SK-N-SH (cell line): ENCODE measurements at regions not wholly inside any gene's neighbourhood (a gene's known extent, or its start where the extent isn't known, plus 50 kb on each side); places are given as distances from the start of the nearest gene placed in this dataset.

Experiments
- CTCF ChIA-PET: fragments of 300-600, 350-600 bp; formaldehyde crosslinking; extraction: SDS; loops from one replicate; lab custom pipeline; 2021; lab: Yijun Ruan, JAX
- POLR2A ChIA-PET: fragments of 350-600 bp; sonication (Branson Sonifier 250); formaldehyde crosslinking; extraction: SDS; loops from one replicate; lab custom pipeline; 2020; ENCODE audit warnings: antibody characterized with exemption, inconsistent platforms; lab: Yijun Ruan, JAX
- DNase-seq: peaks from one replicate; pipeline ENCODE4 v3.0.0; 2012
- H2AFZ ChIP-seq: fragments of 200-600 bp; sonication (generic); 2 replicates; pipeline ENCODE4 v1.8.1; 2016; ENCODE audit warnings: antibody characterized with exemption, mild to moderate bottlenecking, low read depth
- H3F3A ChIP-seq: fragments of 200-600 bp; sonication (generic); replicated peaks from 2 replicates; pipeline ENCODE3; 2016; ENCODE audit warnings: antibody characterized with exemption, mild to moderate bottlenecking; ENCODE audit not compliant: insufficient read depth
- H3K27ac ChIP-seq, 2 experiments: fragments of 200-500 bp in 1 of 2; fragments of 200-600 bp in 1 of 2; sonication (Bioruptor generic) in 1 of 2; sonication (generic), shearing (Covaris generic) in 1 of 2; 2 replicates each; pipeline versions ENCODE4 v1.5.1 to v1.6.1; 2014 to 2016; ENCODE audit warnings: low read depth in 2 of 2, inconsistent platforms in 1 of 2, low read length in 1 of 2, mild to moderate bottlenecking in 1 of 2, mixed read lengths in 1 of 2
- H3K27me3 ChIP-seq: fragments of 200-600 bp; sonication (generic), shearing (Covaris generic); 2 replicates; pipeline ENCODE4 v1.6.1; 2016; ENCODE audit warnings: mixed run types; ENCODE audit not compliant: insufficient read depth
- H3K36me3 ChIP-seq, 2 experiments: fragments of 200-500 bp in 1 of 2; fragments of 200-600 bp in 1 of 2; sonication (Bioruptor generic) in 1 of 2; sonication (generic) in 1 of 2; replicated peaks in 1 of 2; 2 replicates each; pipeline versions ENCODE3 to v1.5.1; 2014 to 2016; ENCODE audit warnings: low read length in 1 of 2, mild to moderate bottlenecking in 1 of 2; ENCODE audit not compliant: insufficient read depth in 2 of 2, control insufficient read depth in 1 of 2
- H3K4me1 ChIP-seq, 2 experiments: fragments of 200-500 bp in 1 of 2; fragments of 200-600 bp in 1 of 2; sonication (Bioruptor generic) in 1 of 2; sonication (generic), shearing (Covaris generic) in 1 of 2; 2 replicates each; pipeline versions ENCODE4 v1.5.1 to v1.6.1; 2014 to 2016; ENCODE audit warnings: low read depth in 1 of 2, low read length in 1 of 2, mixed run types in 1 of 2; ENCODE audit not compliant: insufficient read depth in 2 of 2, control insufficient read depth in 1 of 2
- H3K4me2 ChIP-seq: fragments of 200-600 bp; sonication (generic), shearing (Covaris generic); 2 replicates; pipeline ENCODE4 v1.6.1; 2017; ENCODE audit warnings: mixed run types
- H3K4me3 ChIP-seq, 2 experiments: fragments of 200-500 bp in 1 of 2; fragments of 200-600 bp in 1 of 2; sonication (Bioruptor generic) in 1 of 2; sonication (generic), shearing (Covaris generic) in 1 of 2; 2 replicates each; pipeline versions ENCODE4 v1.5.1 to v1.8.1; 2014 to 2016; ENCODE audit warnings: low read depth in 2 of 2, inconsistent platforms in 1 of 2, low read length in 1 of 2, mild to moderate bottlenecking in 1 of 2, mixed read lengths in 1 of 2, moderate library complexity in 1 of 2
- H3K79me2 ChIP-seq: fragments of 200-600 bp; sonication (generic); 2 replicates; pipeline ENCODE4 v1.8.1; 2017; ENCODE audit warnings: mild to moderate bottlenecking; ENCODE audit not compliant: insufficient read depth
- H3K9ac ChIP-seq: fragments of 200-600 bp; sonication (generic); 2 replicates; pipeline ENCODE4 v1.6.1; 2017; ENCODE audit warnings: mixed run types
- H3K9me2 ChIP-seq: fragments of 200-600 bp; sonication (generic); 2 replicates; pipeline ENCODE4 v1.6.1; 2017; ENCODE audit warnings: mixed run types
- H3K9me3 ChIP-seq: fragments of 200-600 bp; sonication (generic); 2 replicates; pipeline ENCODE4 v1.6.1; 2017; ENCODE audit warnings: mixed run types, mild to moderate bottlenecking, moderate library complexity
- H4K20me1 ChIP-seq: fragments of 200-600 bp; sonication (generic); 2 replicates; pipeline ENCODE4 v1.6.1; 2017; ENCODE audit warnings: mild to moderate bottlenecking, mixed run types; ENCODE audit not compliant: insufficient read depth
- EP300 ChIP-seq, 2 experiments: IDR thresholded peaks; 2 replicates each; pipeline versions ENCODE4 v1.4.0 to v1.6.1; 2012; ENCODE audit warnings: borderline replicate concordance in 1 of 2, low read depth in 1 of 2, low read length in 1 of 2
- EZH2phosphoT487 ChIP-seq: fragments of 200-600 bp; sonication (generic); IDR thresholded peaks from 2 replicates; pipeline ENCODE4 v1.6.1; 2017; ENCODE audit warnings: low read depth, mixed run types, mild to moderate bottlenecking, antibody characterized with exemption, moderate library complexity, borderline replicate concordance
- FOXM1 ChIP-seq: IDR thresholded peaks from 2 replicates; pipeline ENCODE4 v1.4.0; 2012; ENCODE audit warnings: low read depth, mild to moderate bottlenecking
- IRF3 ChIP-seq: fragments of 150-350 bp; IDR thresholded peaks from 2 replicates; pipeline ENCODE4 v1.6.1; 2016; ENCODE audit warnings: mild to moderate bottlenecking, low read depth, low read length
- NRF1 ChIP-seq: IDR thresholded peaks from 2 replicates; pipeline ENCODE4 v1.6.1; 2012; ENCODE audit warnings: low read depth, mild to moderate bottlenecking, low read length
- RCOR1 ChIP-seq: fragments of 150-350 bp; IDR thresholded peaks from 2 replicates; pipeline ENCODE4 v1.6.1; 2017; ENCODE audit warnings: antibody characterized with exemption, low read length
- REST ChIP-seq: IDR thresholded peaks from 2 replicates; pipeline ENCODE4 v1.6.1; 2012; ENCODE audit warnings: mild to moderate bottlenecking, low read depth, low read length, moderate library complexity
- RFX5 ChIP-seq: IDR thresholded peaks from 2 replicates; pipeline ENCODE4 v1.6.1; 2012; ENCODE audit warnings: mild to moderate bottlenecking, improper control_type of control experiment, low read length
- SIN3A ChIP-seq: IDR thresholded peaks from 2 replicates; pipeline ENCODE4 v1.6.1; 2012; ENCODE audit warnings: low read depth, mild to moderate bottlenecking, low read length, moderate library complexity, borderline replicate concordance
- SMC3 ChIP-seq: IDR thresholded peaks from 2 replicates; pipeline ENCODE4 v1.6.1; 2012; ENCODE audit warnings: low read depth, low read length, improper control_type of control experiment
- TCF12 ChIP-seq: IDR thresholded peaks from 2 replicates; pipeline ENCODE4 v1.4.0; 2012
- TEAD4 ChIP-seq: IDR thresholded peaks from 2 replicates; pipeline ENCODE4 v1.4.0; 2012; ENCODE audit warnings: mild to moderate bottlenecking, borderline replicate concordance; ENCODE audit not compliant: insufficient read depth
- USF1 ChIP-seq: IDR thresholded peaks from 2 replicates; pipeline ENCODE4 v1.4.0; 2012; ENCODE audit warnings: low read depth, borderline replicate concordance
- USF2 ChIP-seq: fragments of 150-350 bp; IDR thresholded peaks from 2 replicates; pipeline ENCODE4 v1.6.1; 2017; ENCODE audit warnings: antibody characterized with exemption, low read length, low read depth, borderline replicate concordance
- WGBS: methylation state at CpG from one replicate; pipeline ENCODE4 v1.1.6; 2017; ENCODE audit warnings: low lambda C conversion rate; 5-methylcytosine and 5-hydroxymethylcytosine counted together
- TF ChIP-seq, protein P1 (sequence below): IDR thresholded peaks from 2 replicates; pipeline ENCODE4; 2012

DNA sequence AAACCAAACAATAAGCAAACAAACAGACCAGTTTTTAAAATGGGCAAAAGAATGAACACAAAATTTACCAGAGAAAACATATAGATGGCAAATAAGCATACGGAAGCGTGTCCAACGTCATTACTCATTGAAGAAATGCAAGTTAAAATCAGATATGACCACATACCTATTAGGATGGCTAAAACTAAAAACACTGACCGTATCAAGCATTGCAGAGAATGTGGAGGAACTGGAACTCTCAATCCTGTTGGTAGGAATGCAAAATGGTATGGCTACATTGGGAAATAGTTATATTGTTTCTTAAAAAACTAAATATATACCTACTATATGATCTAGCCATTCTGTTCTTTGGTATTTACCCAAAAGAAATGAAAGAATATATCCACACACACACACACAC, 129.4 kb upstream of the ACO1 start:
- CTCF ChIA-PET = no interaction called here
- no peaks in the 10 kb centered on the region for H3K36me3 ChIP-seq
- 41% methylated on average over 4 of the region's 4 CpGs for WGBS
- H3F3A ChIP-seq = no peaks in the 10 kb centered on the region
- H3K4me3 ChIP-seq = no peak overlapping the region
- H3K4me1 ChIP-seq = no peaks in the 10 kb centered on the region; a peak in 1 of 4 replicates
- H3K4me2 ChIP-seq = no peak overlapping the region
- H3K27ac ChIP-seq = no peak overlapping the region
- H3K9me2 ChIP-seq = no peaks in the 10 kb centered on the region
- H3K79me2 ChIP-seq = no peaks in the 10 kb centered on the region
- POLR2A ChIA-PET = no interaction called here
- H2AFZ ChIP-seq = no peak overlapping the region
- no peaks in the 10 kb centered on the region for H4K20me1 ChIP-seq
- TF ChIP-seq EZH2phosphoT487 (no peak), EP300 (IDR thresholded peaks at IDR 0.05; ENCODE audit: borderline replicate concordance in 1 of 2, low read depth in 1 of 2, low read length in 1 of 2) (no peak), SMC3 (no peak), TCF12 (no peak), TEAD4 (no peak), SIN3A (no peak), USF1 (no peak), USF2 (no peak), RCOR1 (no peak), RFX5 (no peak), FOXM1 (no peak), IRF3 (no peak), REST (no peak), NRF1 (no peak)
- TF ChIP-seq, protein P1, sequence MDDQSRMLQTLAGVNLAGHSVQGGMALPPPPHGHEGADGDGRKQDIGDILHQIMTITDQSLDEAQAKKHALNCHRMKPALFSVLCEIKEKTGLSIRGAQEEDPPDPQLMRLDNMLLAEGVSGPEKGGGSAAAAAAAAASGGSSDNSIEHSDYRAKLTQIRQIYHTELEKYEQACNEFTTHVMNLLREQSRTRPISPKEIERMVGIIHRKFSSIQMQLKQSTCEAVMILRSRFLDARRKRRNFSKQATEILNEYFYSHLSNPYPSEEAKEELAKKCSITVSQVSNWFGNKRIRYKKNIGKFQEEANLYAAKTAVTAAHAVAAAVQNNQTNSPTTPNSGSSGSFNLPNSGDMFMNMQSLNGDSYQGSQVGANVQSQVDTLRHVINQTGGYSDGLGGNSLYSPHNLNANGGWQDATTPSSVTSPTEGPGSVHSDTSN = no peak
- no peaks in the 10 kb centered on the region for H3K9me3 ChIP-seq
- DNase-seq = no peak
- H3K9ac ChIP-seq = no peak overlapping the region
- H3K27me3 ChIP-seq = no peaks in the 10 kb centered on the region
